Choroid plexus epithelial cell (primary cell): ENCODE measurements at regions not wholly inside any gene's neighbourhood (a gene's known extent, or its start where the extent isn't known, plus 50 kb on each side); places are given as distances from the start of the nearest gene placed in this dataset.
A peak's percentile ranks its signal among the peaks of the same experiment; 100 is the strongest.
"Not testable (repeated sequence)": the region's sequence is repeated elsewhere in the genome, so short reads cannot be mapped to it uniquely, and the experiment has no call there.

Experiments used
- DNase-seq: peaks from one replicate; pipeline ENCODE4 v3.0.0-alpha.2; 2010; ENCODE audit warnings: low read depth
- H3K4me3 ChIP-seq: 2 replicates; pipeline ENCODE4 v1.5.1; 2011; ENCODE audit warnings: low read depth, mild to moderate bottlenecking, control low read depth, low read length, moderate library complexity
- CTCF ChIP-seq: conservative IDR thresholded peaks from 2 replicates; pipeline ENCODE4 v1.5.1; 2011; ENCODE audit warnings: low read depth, mild to moderate bottlenecking, control low read depth, inconsistent platforms, low read length, moderate library complexity

GRCh38 chr16:48682971-48683370 lies 73.0 kb upstream of the N4BP1 start:
- TF ChIP-seq CTCF, result no peak
- no peak for DNase-seq
- H3K4me3 ChIP-seq, result no peak overlapping the region

GRCh38 chr16:48681520-48681919 lies 71.5 kb upstream of the N4BP1 start:
- TF ChIP-seq CTCF, result no peak
- no peak overlapping the region for H3K4me3 ChIP-seq
- peak; percentile 2 for DNase-seq

GRCh38 chr16:48680881-48681280 lies 70.9 kb upstream of the N4BP1 start:
- no peak overlapping the region for H3K4me3 ChIP-seq
- TF ChIP-seq CTCF, result no peak
- DNase-seq, result no peak

- DNase-seq, result peak; percentile 31
- TF ChIP-seq CTCF, result no peak
- no peak overlapping the region for H3K4me3 ChIP-seq
These were observed 66.9 kb upstream of the N4BP1 start for GRCh38 chr16:48676836-48677235.

GRCh38 chr16:48668184-48668583 lies 58.2 kb upstream of the N4BP1 start:
- not testable (repeated sequence) for DNase-seq, H3K4me3 ChIP-seq

GRCh38 chr16:48659940-48660339 lies 50.0 kb upstream of the N4BP1 start:
- TF ChIP-seq CTCF, result no peak
- H3K4me3 ChIP-seq, result no peak overlapping the region
- no peak for DNase-seq
